IMR-90 (cell line): ENCODE measurements at regions not wholly inside any gene's neighbourhood (a gene's known extent, or its start where the extent isn't known, plus 50 kb on each side); places are given as distances from the start of the nearest gene placed in this dataset.

Experiments
- ATAC-seq: fragments of 200-7000 bp; cut with Tn5 transposase; 2 replicates; pipeline ENCODE4 v1.9.1; 2020; ENCODE audit warnings: low read depth, mild to moderate bottlenecking, moderate library complexity
- BruUV-seq: library from RNA; stranded (reverse); fragments of 400-500 nt; replicated peaks from 2 replicates; lab custom pipeline; 2021; lab: Mats Ljungman, UMichigan
- CTCF ChIA-PET: fragments of 300-600 bp; formaldehyde crosslinking; extraction: SDS; loops from one replicate; lab custom pipeline; 2021; ENCODE audit warnings: antibody characterized with exemption; lab: Yijun Ruan, JAX
- POLR2A ChIA-PET: fragments of 300-600 bp; sonication (Branson Sonifier 250); formaldehyde crosslinking; loops from one replicate; lab custom pipeline; 2022; ENCODE audit warnings: antibody characterized with exemption; ENCODE audit not compliant: unreplicated experiment; lab: Charles Lee
- DNase-seq: peaks from one replicate; pipeline ENCODE4 v3.0.0; 2013
- H2AFZ ChIP-seq: replicated peaks from 2 replicates; pipeline ENCODE3; 2013; ENCODE audit warnings: low read length, mild to moderate bottlenecking; ENCODE audit not compliant: poor library complexity
- H2AK5ac ChIP-seq: 2 replicates; pipeline ENCODE4 v1.6.1; 2013; ENCODE audit warnings: low read depth, low read length, inconsistent platforms
- H2AK9ac ChIP-seq: replicated peaks from 2 replicates; pipeline ENCODE3; 2013; ENCODE audit warnings: mild to moderate bottlenecking, low read depth, low read length, moderate library complexity; ENCODE audit not compliant: poor library complexity
- H2BK120ac ChIP-seq: 2 replicates; pipeline ENCODE4 v1.6.1; 2013; ENCODE audit warnings: low read depth, low read length, inconsistent platforms
- H2BK15ac ChIP-seq: 3 replicates; pipeline ENCODE4 v1.6.1; 2013; ENCODE audit warnings: low read depth, low read length, inconsistent platforms
- H2BK20ac ChIP-seq: 2 replicates; pipeline ENCODE4 v1.6.1; 2013; ENCODE audit warnings: low read depth, mild to moderate bottlenecking, inconsistent platforms, low read length, moderate library complexity
- H2BK5ac ChIP-seq: 2 replicates; pipeline ENCODE4 v1.6.1; 2013; ENCODE audit warnings: mild to moderate bottlenecking, low read depth, low read length, inconsistent platforms; ENCODE audit not compliant: poor library complexity, severe bottlenecking
- H3K14ac ChIP-seq: replicated peaks from 2 replicates; pipeline ENCODE4 v1.6.1; 2013; ENCODE audit warnings: low read depth, low read length, inconsistent platforms
- H3K18ac ChIP-seq: 2 replicates; pipeline ENCODE4 v1.6.1; 2013; ENCODE audit warnings: low read depth, low read length, control low read depth
- H3K23ac ChIP-seq: 2 replicates; pipeline ENCODE4 v1.6.1; 2013; ENCODE audit warnings: low read depth, low read length, inconsistent platforms
- H3K27ac ChIP-seq: 2 replicates; pipeline ENCODE4 v1.5.1; 2013; ENCODE audit warnings: mild to moderate bottlenecking, control low read depth, low read length; ENCODE audit not compliant: insufficient read depth
- H3K27me3 ChIP-seq: 2 replicates; pipeline ENCODE4 v1.6.1; 2013; ENCODE audit warnings: low read length; ENCODE audit not compliant: control insufficient read depth, insufficient read depth
- H3K36me3 ChIP-seq: 2 replicates; pipeline ENCODE4 v1.6.1; 2013; ENCODE audit warnings: low read length, mixed read lengths; ENCODE audit not compliant: control insufficient read depth, insufficient read depth
- H3K4ac ChIP-seq: 2 replicates; pipeline ENCODE4 v1.6.1; 2013; ENCODE audit warnings: low read depth, low read length, inconsistent platforms
- H3K4me1 ChIP-seq: 2 replicates; pipeline ENCODE4 v1.6.1; 2013; ENCODE audit warnings: low read length, mixed read lengths; ENCODE audit not compliant: control insufficient read depth, insufficient read depth
- H3K4me2 ChIP-seq: 2 replicates; pipeline ENCODE4 v1.6.1; 2013; ENCODE audit warnings: low read depth, mild to moderate bottlenecking, control low read depth, low read length, moderate library complexity
- H3K4me3 ChIP-seq: 2 replicates; pipeline ENCODE4 v1.5.1; 2013; ENCODE audit warnings: low read depth, mild to moderate bottlenecking, control low read depth, low read length, moderate library complexity; ENCODE audit not compliant: insufficient read depth
- H3K56ac ChIP-seq: 2 replicates; pipeline ENCODE4 v1.6.1; 2013; ENCODE audit warnings: low read length, inconsistent platforms; ENCODE audit not compliant: insufficient read depth; ENCODE audit errors: extremely low read depth
- H3K79me1 ChIP-seq, 2 experiments: 2 replicates each; pipeline ENCODE4 v1.6.1; 2013; ENCODE audit warnings: low read length in 2 of 2, inconsistent platforms in 1 of 2, low read depth in 1 of 2
- H3K9ac ChIP-seq: 2 replicates; pipeline ENCODE4 v1.6.1; 2013; ENCODE audit warnings: low read depth, low read length, control low read depth
- H3K9me1 ChIP-seq: 2 replicates; pipeline ENCODE4 v1.6.1; 2013; ENCODE audit warnings: low read length, inconsistent platforms; ENCODE audit not compliant: insufficient read depth
- H3K9me3 ChIP-seq: 2 replicates; pipeline ENCODE4 v1.6.1; 2013; ENCODE audit warnings: low read length; ENCODE audit not compliant: control insufficient read depth, insufficient read depth
- H4K20me1 ChIP-seq: 2 replicates; pipeline ENCODE4 v1.6.1; 2013; ENCODE audit warnings: low read length, inconsistent platforms; ENCODE audit not compliant: insufficient read depth
- H4K5ac ChIP-seq: 2 replicates; pipeline ENCODE4 v1.6.1; 2013; ENCODE audit warnings: mild to moderate bottlenecking, low read depth, low read length, control low read depth
- H4K8ac ChIP-seq, 2 experiments: 2 replicates each; pipeline ENCODE4 v1.6.1; 2013; ENCODE audit warnings: low read depth in 2 of 2, low read length in 2 of 2, control low read depth in 1 of 2, inconsistent platforms in 1 of 2
- H4K91ac ChIP-seq: 2 replicates; pipeline ENCODE4 v1.6.1; 2013; ENCODE audit warnings: low read depth, low read length, inconsistent platforms; ENCODE audit not compliant: insufficient read depth
- BHLHE40 ChIP-seq: fragments of 150-350 bp; IDR thresholded peaks from 2 replicates; pipeline ENCODE4 v1.6.1; 2016; ENCODE audit warnings: mild to moderate bottlenecking, low read depth, low read length
- CEBPB ChIP-seq: IDR thresholded peaks from 2 replicates; pipeline ENCODE4 v1.6.1; 2012; ENCODE audit warnings: low read depth, low read length, improper control_type of control experiment
- CHD1 ChIP-seq: IDR thresholded peaks from 2 replicates; pipeline ENCODE4 v1.6.1; 2012; ENCODE audit warnings: low read depth, low read length, improper control_type of control experiment
- CTCF ChIP-seq: conservative IDR thresholded peaks from 2 replicates; pipeline ENCODE4 v1.5.1; 2012; ENCODE audit warnings: mild to moderate bottlenecking, low read depth, low read length, improper control_type of control experiment
- ELK1 ChIP-seq: fragments of 150-350 bp; IDR thresholded peaks from 2 replicates; pipeline ENCODE4 v1.6.1; 2016; ENCODE audit warnings: low read depth, mild to moderate bottlenecking, low read length, moderate library complexity, borderline replicate concordance
- FOS ChIP-seq: fragments of 150-350 bp; IDR thresholded peaks from 2 replicates; pipeline ENCODE4 v1.6.1; 2016; ENCODE audit warnings: low read depth, low read length
- MAFK ChIP-seq: IDR thresholded peaks from 2 replicates; pipeline ENCODE4 v1.6.1; 2012; ENCODE audit warnings: low read depth, low read length, improper control_type of control experiment
- MAZ ChIP-seq: IDR thresholded peaks from 2 replicates; pipeline ENCODE4 v1.6.1; 2012; ENCODE audit warnings: low read depth, mild to moderate bottlenecking, low read length, improper control_type of control experiment, moderate library complexity, borderline replicate concordance
- MXI1 ChIP-seq: IDR thresholded peaks from 2 replicates; pipeline ENCODE4 v1.6.1; 2012; ENCODE audit warnings: low read depth, mild to moderate bottlenecking, low read length, moderate library complexity, borderline replicate concordance
- NFE2L2 ChIP-seq: fragments of 150-350 bp; IDR thresholded peaks from 2 replicates; pipeline ENCODE4 v1.6.1; 2016; ENCODE audit warnings: low read depth, mild to moderate bottlenecking, low read length
- POLR2A ChIP-seq: IDR thresholded peaks from 2 replicates; pipeline ENCODE4 v1.6.1; 2012; ENCODE audit warnings: mild to moderate bottlenecking, low read depth, low read length
- RAD21 ChIP-seq: IDR thresholded peaks from 2 replicates; pipeline ENCODE4 v1.6.1; 2012; ENCODE audit warnings: low read length, improper control_type of control experiment
- RCOR1 ChIP-seq: IDR thresholded peaks from 2 replicates; pipeline ENCODE4 v1.6.1; 2012; ENCODE audit warnings: mild to moderate bottlenecking, low read length, improper control_type of control experiment; ENCODE audit not compliant: insufficient replicate concordance
- RFX5 ChIP-seq: IDR thresholded peaks from 2 replicates; pipeline ENCODE4 v1.8.0; 2012; ENCODE audit warnings: low read depth, mild to moderate bottlenecking, low read length, moderate library complexity
- SMC3 ChIP-seq: fragments of 150-350 bp; IDR thresholded peaks from 2 replicates; pipeline ENCODE4 v1.6.1; 2016; ENCODE audit warnings: low read depth, mild to moderate bottlenecking, antibody characterized with exemption, low read length, moderate library complexity
- USF2 ChIP-seq: fragments of 150-350 bp; IDR thresholded peaks from 2 replicates; pipeline ENCODE4 v1.6.1; 2017; ENCODE audit warnings: mild to moderate bottlenecking, antibody characterized with exemption, low read length, low read depth
- dilution Hi-C: fragments of 300-500 bp; cut with HindIII; formaldehyde crosslinking; loops from one replicate; pipeline ENCODE4 v1.14.3; 2018; ENCODE audit warnings: low sequenced_read_pairs; ENCODE audit not compliant: unreplicated experiment
- in situ Hi-C: fragments of 300-500 bp; cut with MboI; formaldehyde crosslinking; loops from 3 replicates; pipeline ENCODE4 v1.14.3; 2019; ENCODE audit warnings: low sequenced_read_pairs, inconsistent platforms, mixed read lengths
- intact Hi-C: fragments of 100-400 bp; cut with micrococcal nuclease; formaldehyde crosslinking; loops from 2 replicates; pipeline ENCODE4 v1.10.0; 2022

- no peak overlapping the region for H4K5ac ChIP-seq
- H3K9me3 ChIP-seq: no peaks in the 10 kb centered on the region
- ChIA-PET CTCF (interaction anchor here (0.9 to 1.8 kb wide), 3 partner anchors 14 to 394 kb away, joined by 3 to 5 read pairs (median 3); no protein-coding TSS in a partner anchor), POLR2A (no interaction called here)
- H2AK9ac ChIP-seq: no peak overlapping the region
- dilution Hi-C loops: no loop called here
- no TSS peak for BruUV-seq
- no peak overlapping the region for H3K4me2 ChIP-seq
- TF ChIP-seq MAFK (no peak), MAZ (no peak), RAD21 (no peak), USF2 (no peak), FOS (no peak), SMC3 (no peak), RFX5 (no peak), ELK1 (no peak), CEBPB (no peak), NFE2L2 (no peak), RCOR1 (no peak), CTCF (no peak), CHD1 (no peak), BHLHE40 (no peak), MXI1 (no peak), POLR2A (no peak)
- no peak overlapping the region for H3K4me3 ChIP-seq
- no peaks in the 10 kb centered on the region for H3K79me1 ChIP-seq
- no peak overlapping the region for H2BK5ac ChIP-seq
- no peak overlapping the region for H2AK5ac ChIP-seq
- no peaks in the 10 kb centered on the region for H3K36me3 ChIP-seq
- ATAC-seq: no peak
- H3K4me1 ChIP-seq: no peaks in the 10 kb centered on the region
- DNase-seq: no peak
- intact Hi-C loops: loop anchor here (10.0 kb wide), 1 partner anchor 852 kb away; no protein-coding TSS in a partner anchor
- no peak overlapping the region for H2BK120ac ChIP-seq
- H4K8ac ChIP-seq: no peak overlapping the region
- no peaks in the 10 kb centered on the region for H3K9me1 ChIP-seq
- no peak overlapping the region for H3K56ac ChIP-seq
- no peak overlapping the region for H3K27ac ChIP-seq
- no peak overlapping the region for H3K9ac ChIP-seq
- no peak overlapping the region for H3K18ac ChIP-seq
- no peak overlapping the region for H2BK15ac ChIP-seq
- no peaks in the 10 kb centered on the region for H4K20me1 ChIP-seq
- H2BK20ac ChIP-seq: no peak overlapping the region
- no peak overlapping the region for H4K91ac ChIP-seq
- no peak overlapping the region for H3K23ac ChIP-seq
- H2AFZ ChIP-seq: no peak overlapping the region
- in situ Hi-C loops: no loop called here
- H3K4ac ChIP-seq: no peak overlapping the region
- H3K14ac ChIP-seq: no peak overlapping the region
- H3K27me3 ChIP-seq: no peaks in the 10 kb centered on the region
These were observed 113.8 kb upstream of the KCNMB2 start for GRCh38 chr3:178422406-178422805.
